Smooth muscle cell (in vitro differentiated cells): ENCODE measurements at regions not wholly inside any gene's neighbourhood (a gene's known extent, or its start where the extent isn't known, plus 50 kb on each side); places are given as distances from the start of the nearest gene placed in this dataset.

Source experiments
- DNase-seq: peaks from one replicate; lab custom pipeline; 2025; ENCODE audit not compliant: unreplicated experiment; lab: John Stamatoyannopoulos, UW
- H2AFZ ChIP-seq: fragments of 200-600 bp; sonication (generic); 2 replicates; pipeline ENCODE4 v1.6.0; 2016; ENCODE audit warnings: antibody characterized with exemption, low read depth, mild to moderate bottlenecking
- H3F3A ChIP-seq: fragments of 200-600 bp; sonication (generic); 2 replicates; pipeline ENCODE4 v1.6.0; 2017; ENCODE audit warnings: antibody characterized with exemption, low read depth
- H3K27ac ChIP-seq: fragments of 200-600 bp; sonication (generic); 2 replicates; pipeline ENCODE4 v1.5.1; 2016; ENCODE audit warnings: low read depth, mild to moderate bottlenecking
- H3K27me3 ChIP-seq: fragments of 200-600 bp; sonication (generic); 2 replicates; pipeline ENCODE4 v1.6.1; 2016; ENCODE audit warnings: low read depth, mild to moderate bottlenecking
- H3K36me3 ChIP-seq: fragments of 200-600 bp; sonication (generic); 2 replicates; pipeline ENCODE4 v1.5.1; 2016; ENCODE audit warnings: low read depth
- H3K4me1 ChIP-seq: fragments of 200-600 bp; sonication (generic); 2 replicates; pipeline ENCODE4 v1.5.1; 2016; ENCODE audit warnings: low read depth
- H3K4me2 ChIP-seq: fragments of 200-600 bp; sonication (generic); 2 replicates; pipeline ENCODE4 v1.6.0; 2016; ENCODE audit warnings: mild to moderate bottlenecking
- H3K4me3 ChIP-seq: fragments of 200-600 bp; sonication (generic); 2 replicates; pipeline ENCODE4 v1.5.1; 2016; ENCODE audit warnings: mild to moderate bottlenecking
- H3K79me2 ChIP-seq: fragments of 200-600 bp; sonication (generic); 2 replicates; pipeline ENCODE4 v1.6.0; 2016; ENCODE audit warnings: low read depth, mild to moderate bottlenecking
- H3K9ac ChIP-seq: fragments of 200-600 bp; sonication (generic); 2 replicates; pipeline ENCODE4 v1.6.0; 2016; ENCODE audit warnings: low read depth
- H3K9me3 ChIP-seq: fragments of 200-600 bp; sonication (generic); replicated peaks from 2 replicates; pipeline ENCODE4 v1.5.1; 2016; ENCODE audit warnings: low read depth
- H4K20me1 ChIP-seq: fragments of 200-600 bp; sonication (generic); 2 replicates; pipeline ENCODE4 v1.6.0; 2016; ENCODE audit warnings: low read depth
- WGBS: methylation state at CpG from one replicate; pipeline ENCODE4 v1.1.7; 2016; ENCODE audit warnings: low lambda C conversion rate; 5-methylcytosine and 5-hydroxymethylcytosine counted together
- TF ChIP-seq, protein P1 (sequence below): fragments of 200-600 bp; sonication (generic); IDR thresholded peaks from 2 replicates; pipeline ENCODE4 v1.5.1; 2017; ENCODE audit warnings: borderline replicate concordance, mild to moderate bottlenecking, antibody characterized with exemption; ENCODE audit not compliant: insufficient read depth, poor library complexity, severe bottlenecking

DNA sequence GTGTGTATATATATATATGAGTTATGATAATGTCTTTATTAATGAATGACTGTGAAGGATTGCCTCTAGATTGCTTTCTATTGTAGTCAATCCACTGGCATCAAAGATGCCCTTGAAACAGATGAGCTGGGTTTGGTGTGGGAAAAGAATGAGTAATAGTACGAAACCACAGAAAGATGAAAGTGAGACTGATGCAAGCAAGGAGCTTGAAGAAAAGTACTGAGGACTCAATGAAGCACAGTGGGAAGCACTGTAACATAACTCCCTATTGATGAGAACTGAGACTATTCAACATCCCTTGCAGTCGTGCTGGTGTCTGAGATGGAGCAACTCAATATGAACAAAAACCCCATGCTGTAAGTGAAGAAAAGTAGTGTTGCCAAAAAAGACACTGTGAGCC, 1794.2 kb downstream of the SLITRK5 start:
- DNase-seq = no peak
- Histone ChIP-seq H3K9ac (no peak overlapping the region), H3K27ac (no peak overlapping the region), H3K27me3 (no peaks in the 10 kb centered on the region), H3F3A (no peaks in the 10 kb centered on the region), H2AFZ (no peak overlapping the region), H3K4me2 (no peak overlapping the region), H3K9me3 (no peaks in the 10 kb centered on the region), H3K4me3 (no peak overlapping the region), H3K79me2 (no peaks in the 10 kb centered on the region), H4K20me1 (no peaks in the 10 kb centered on the region), H3K36me3 (no peaks in the 10 kb centered on the region), H3K4me1 (no peaks in the 10 kb centered on the region)
- TF ChIP-seq, protein P1, sequence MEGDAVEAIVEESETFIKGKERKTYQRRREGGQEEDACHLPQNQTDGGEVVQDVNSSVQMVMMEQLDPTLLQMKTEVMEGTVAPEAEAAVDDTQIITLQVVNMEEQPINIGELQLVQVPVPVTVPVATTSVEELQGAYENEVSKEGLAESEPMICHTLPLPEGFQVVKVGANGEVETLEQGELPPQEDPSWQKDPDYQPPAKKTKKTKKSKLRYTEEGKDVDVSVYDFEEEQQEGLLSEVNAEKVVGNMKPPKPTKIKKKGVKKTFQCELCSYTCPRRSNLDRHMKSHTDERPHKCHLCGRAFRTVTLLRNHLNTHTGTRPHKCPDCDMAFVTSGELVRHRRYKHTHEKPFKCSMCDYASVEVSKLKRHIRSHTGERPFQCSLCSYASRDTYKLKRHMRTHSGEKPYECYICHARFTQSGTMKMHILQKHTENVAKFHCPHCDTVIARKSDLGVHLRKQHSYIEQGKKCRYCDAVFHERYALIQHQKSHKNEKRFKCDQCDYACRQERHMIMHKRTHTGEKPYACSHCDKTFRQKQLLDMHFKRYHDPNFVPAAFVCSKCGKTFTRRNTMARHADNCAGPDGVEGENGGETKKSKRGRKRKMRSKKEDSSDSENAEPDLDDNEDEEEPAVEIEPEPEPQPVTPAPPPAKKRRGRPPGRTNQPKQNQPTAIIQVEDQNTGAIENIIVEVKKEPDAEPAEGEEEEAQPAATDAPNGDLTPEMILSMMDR = no peak
- 56% methylated on average over 2 of the region's 2 CpGs for WGBS

DNA sequence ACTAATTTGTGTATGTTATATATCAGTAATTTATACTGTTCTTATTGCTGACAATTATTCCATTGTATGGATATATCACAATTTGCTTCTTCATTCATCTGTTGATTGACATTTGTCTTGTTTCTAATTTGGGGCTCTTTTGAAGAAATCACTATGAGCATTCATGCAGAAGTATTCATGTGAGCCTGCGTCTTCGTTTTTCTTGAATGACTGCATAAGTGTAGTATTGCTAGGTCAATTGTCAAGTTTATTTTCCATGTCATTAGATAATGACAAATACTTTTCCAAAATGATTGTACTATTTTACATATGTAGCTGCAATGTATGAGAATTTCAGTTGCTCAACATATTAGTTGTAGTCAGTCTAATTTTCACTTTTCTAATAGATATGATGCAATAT, 1796.9 kb downstream of the SLITRK5 start:
- no peak for DNase-seq
- no peaks in the 10 kb centered on the region for H4K20me1 ChIP-seq
- H2AFZ ChIP-seq = no peak overlapping the region
- H3K79me2 ChIP-seq = no peaks in the 10 kb centered on the region
- no peak overlapping the region for H3K9ac ChIP-seq
- TF ChIP-seq, protein P1 = no peak
- H3K4me3 ChIP-seq = no peak overlapping the region
- H3F3A ChIP-seq = no peaks in the 10 kb centered on the region
- no peaks in the 10 kb centered on the region for H3K9me3 ChIP-seq
- no peaks in the 10 kb centered on the region for H3K36me3 ChIP-seq
- no peaks in the 10 kb centered on the region for H3K27me3 ChIP-seq
- H3K27ac ChIP-seq = no peak overlapping the region
- no peak overlapping the region for H3K4me2 ChIP-seq
- H3K4me1 ChIP-seq = no peaks in the 10 kb centered on the region
- 87% methylated on average over 2 of the region's 2 CpGs for WGBS

DNA sequence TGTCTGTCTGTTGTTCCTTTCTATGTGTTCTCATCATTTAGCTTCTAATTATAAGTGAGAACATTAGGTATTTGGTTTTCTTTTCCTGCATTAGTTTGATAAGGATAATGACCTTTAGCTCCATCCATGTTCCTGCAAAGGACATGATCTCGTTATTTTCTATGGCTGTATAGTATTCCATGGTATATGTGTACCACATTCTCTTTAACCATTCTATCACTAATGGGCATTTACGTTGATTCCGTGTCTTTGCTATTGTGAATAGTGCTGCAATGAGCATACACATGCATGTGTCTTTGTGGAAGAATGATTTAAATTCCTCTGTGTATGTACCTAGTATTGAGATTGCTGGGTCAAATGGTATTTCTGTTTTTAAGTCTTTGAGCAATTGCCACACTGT, 1799.7 kb downstream of the SLITRK5 start:
- DNase-seq = no peak
- H3K4me1 ChIP-seq = no peaks in the 10 kb centered on the region
- no peak overlapping the region for H2AFZ ChIP-seq
- H3K27ac ChIP-seq = no peak overlapping the region
- no peaks in the 10 kb centered on the region for H3F3A ChIP-seq
- H3K4me3 ChIP-seq = no peak overlapping the region
- H3K36me3 ChIP-seq = no peaks in the 10 kb centered on the region
- H3K9ac ChIP-seq = no peak overlapping the region
- H3K79me2 ChIP-seq = no peaks in the 10 kb centered on the region
- 98% methylated on average over 3 of the region's 3 CpGs for WGBS
- no peaks in the 10 kb centered on the region for H3K27me3 ChIP-seq
- TF ChIP-seq, protein P1 = no peak
- no peaks in the 10 kb centered on the region for H4K20me1 ChIP-seq
- no peaks in the 10 kb centered on the region for H3K9me3 ChIP-seq
- no peak overlapping the region for H3K4me2 ChIP-seq

DNA sequence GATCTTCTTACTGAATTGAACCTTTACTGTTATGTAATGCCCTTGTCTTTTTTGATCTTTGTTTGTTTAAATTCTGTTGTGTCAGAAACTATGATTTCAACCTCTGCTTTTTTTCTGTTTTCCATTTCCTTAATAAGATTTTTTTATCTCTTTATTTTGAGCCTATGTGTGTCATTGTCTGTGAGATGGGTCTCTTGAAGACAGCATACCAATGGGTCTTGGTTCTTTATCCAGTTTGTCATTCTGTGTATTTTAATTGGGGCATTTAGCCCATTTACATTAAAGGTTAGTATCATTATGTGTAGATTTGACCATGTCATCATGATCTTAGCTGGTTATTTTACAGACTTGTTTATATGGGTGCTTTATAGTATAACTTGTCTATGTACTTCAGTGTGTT, 1803.3 kb downstream of the SLITRK5 start:
- TF ChIP-seq, protein P1 = no peak
- Histone ChIP-seq H3K9me3 (no peaks in the 10 kb centered on the region), H4K20me1 (no peaks in the 10 kb centered on the region), H3K27me3 (no peaks in the 10 kb centered on the region), H2AFZ (no peak overlapping the region), H3K4me2 (no peak overlapping the region), H3K4me1 (no peaks in the 10 kb centered on the region), H3K79me2 (no peaks in the 10 kb centered on the region), H3K27ac (no peak overlapping the region), H3F3A (no peaks in the 10 kb centered on the region), H3K9ac (no peak overlapping the region), H3K4me3 (no peak overlapping the region), H3K36me3 (no peaks in the 10 kb centered on the region)
- DNase-seq = no peak
